Inflammatory macrophage treated with lipopolysaccharide for 4 hours (primary cell): ENCODE measurements at regions not wholly inside any gene's neighbourhood (a gene's known extent, or its start where the extent isn't known, plus 50 kb on each side); places are given as distances from the start of the nearest gene placed in this dataset.

Experiments
- DNase-seq: peaks from one replicate; pipeline ENCODE4 v3.0.0-alpha.2; 2020

DNA sequence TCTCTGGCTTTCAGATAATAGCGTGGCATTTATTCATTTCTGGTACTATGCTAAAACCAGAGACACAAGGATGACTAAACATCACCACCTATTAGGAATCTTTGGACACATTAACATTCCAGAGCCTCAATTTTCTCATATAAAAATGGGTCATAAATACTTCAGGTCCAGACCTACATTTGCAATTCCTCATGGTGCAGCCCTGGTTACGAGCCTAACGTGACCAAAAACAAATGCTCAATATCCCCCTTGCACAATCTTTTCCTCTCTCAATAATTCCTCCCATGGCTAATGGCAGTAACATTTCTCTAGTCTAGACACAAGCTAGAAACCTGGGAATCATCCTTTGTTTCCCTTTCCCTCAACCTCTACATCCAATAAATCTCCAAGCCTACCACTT is 112.8 kb upstream of the NABP1 start:
- peak; percentile 11 for DNase-seq

DNA sequence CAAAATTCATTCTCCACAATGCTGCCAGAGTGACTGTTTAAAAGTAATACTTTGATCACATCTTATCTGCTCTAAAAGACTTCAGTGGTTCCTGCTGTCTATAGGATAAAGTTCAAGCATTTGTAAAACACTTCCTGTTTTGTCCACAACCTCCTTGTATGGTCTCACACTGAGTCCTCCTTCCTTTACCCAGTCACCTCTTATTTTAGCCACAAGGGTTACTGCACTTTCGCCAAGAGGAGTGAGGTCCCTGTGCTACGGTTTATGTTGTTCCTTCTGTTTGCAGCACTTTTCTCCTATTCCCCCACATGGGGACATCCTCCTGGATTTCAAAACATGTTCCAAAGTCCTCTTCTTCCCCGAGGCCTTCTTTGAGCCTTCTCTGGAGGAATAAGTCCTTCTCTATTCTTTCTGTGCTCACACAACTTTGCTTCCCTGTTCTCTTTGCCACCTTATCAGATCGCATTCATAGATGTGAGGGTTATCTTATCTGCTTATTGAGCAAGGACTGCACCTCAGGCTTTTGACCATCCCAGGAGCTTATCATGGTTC is 112.2 kb upstream of the NABP1 start:
- peak; percentile 76 for DNase-seq

DNA sequence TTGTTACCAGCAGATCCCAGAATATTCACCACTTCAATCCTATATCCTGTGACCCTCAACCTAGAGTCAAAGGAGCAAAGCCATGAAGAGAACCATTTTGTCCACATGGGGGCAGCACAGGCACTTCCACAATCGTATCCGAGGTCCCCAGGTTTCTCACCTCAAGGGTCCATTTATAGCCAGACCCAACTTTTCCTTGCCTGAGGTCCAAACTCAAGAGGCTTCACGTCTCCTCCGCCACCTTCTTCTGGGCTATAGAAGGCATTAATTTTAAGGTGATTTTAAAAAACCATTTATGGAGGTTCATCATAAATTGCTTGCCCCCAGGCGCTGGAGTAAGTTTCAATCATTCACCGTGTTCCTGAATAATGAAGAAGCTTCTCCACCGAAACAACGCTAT is 111.6 kb upstream of the NABP1 start:
- DNase-seq = peak; percentile 79

DNA sequence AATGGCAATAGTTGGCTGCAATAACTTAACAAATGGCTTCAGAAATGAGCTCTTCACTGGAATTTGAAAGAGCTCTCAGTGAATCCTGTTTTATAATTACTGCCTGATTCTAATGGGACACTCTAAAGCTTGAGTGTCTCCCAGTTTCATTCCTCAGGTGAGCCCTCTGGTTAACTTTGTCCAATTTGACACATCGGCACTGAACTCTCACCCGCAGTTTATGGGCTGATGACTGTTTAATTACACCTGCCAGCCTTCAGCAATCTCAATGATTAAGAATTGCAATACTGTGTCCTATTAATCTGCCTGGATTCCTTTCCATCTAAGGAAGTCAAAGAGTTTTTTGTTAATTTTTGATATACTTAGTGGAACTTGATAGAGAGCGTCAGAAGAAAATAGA is 110.7 kb upstream of the NABP1 start:
- no peak for DNase-seq

DNA sequence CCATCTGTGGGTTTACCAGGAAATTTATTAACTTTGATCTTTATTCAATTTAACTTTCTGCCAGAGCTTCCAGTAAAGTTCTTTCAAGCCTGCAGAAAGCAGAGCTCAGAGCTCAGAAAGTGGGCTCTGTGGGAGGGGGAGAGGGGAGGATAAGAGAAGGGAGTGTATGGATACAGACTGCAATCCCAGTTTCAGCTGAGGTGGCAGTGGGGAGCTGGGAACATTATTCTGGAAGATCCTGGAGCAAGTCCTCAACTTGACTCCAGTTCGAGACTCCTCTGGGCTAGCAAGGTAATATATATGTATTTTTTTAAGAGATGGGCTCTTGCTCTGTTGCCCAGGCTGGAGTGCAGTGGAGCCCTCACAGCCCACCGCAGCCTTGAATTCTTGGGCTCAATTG is 108.9 kb upstream of the NABP1 start:
- no peak for DNase-seq

DNA sequence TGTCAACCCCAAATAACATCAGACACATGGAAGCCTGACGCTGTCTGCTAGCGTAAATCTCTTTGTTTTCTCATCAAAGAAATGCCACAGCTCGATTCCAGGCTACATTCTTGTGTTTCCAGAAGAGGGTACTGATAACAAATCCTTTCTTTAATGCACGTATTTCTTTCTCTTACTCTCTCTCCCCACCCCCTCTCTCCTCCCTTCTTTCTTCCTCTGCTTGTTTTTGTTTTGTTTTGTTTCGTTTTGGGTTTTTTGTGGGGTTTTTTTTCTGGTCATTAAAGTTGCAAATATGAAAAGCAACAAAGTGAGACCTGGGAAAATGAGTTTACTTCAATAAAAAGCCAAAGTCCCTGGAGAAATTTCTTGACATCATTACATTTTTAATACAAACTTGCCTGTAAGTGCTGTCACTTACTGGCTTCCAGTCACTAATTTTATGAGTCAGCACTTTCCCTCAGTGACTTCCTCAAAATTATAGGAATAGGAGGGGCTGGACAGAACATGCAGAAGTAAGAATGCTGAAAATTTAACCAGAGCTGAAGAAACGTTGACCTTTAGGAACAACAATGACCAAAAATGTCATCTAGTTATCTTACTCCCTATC is 106.7 kb upstream of the NABP1 start:
- peak; percentile 96 for DNase-seq

DNA sequence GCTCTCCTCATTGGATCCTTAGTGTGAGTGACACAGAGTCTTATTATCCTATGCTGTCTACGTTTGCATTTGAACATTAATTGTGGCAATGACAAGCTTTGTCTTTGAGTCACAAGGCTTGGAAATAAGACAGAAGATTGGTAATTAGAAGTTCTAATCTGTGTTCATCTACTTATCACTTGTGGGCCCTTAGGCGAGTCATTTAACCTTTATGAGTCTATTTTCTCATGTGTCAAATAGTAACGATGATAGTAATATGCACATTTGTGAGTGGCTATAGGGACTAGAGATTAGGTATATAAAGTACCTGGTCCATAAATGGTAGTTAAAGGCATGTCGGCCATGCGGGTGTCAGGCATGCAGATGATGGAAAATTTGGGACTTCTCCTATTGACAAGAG is 105.6 kb upstream of the NABP1 start:
- no peak for DNase-seq

DNA sequence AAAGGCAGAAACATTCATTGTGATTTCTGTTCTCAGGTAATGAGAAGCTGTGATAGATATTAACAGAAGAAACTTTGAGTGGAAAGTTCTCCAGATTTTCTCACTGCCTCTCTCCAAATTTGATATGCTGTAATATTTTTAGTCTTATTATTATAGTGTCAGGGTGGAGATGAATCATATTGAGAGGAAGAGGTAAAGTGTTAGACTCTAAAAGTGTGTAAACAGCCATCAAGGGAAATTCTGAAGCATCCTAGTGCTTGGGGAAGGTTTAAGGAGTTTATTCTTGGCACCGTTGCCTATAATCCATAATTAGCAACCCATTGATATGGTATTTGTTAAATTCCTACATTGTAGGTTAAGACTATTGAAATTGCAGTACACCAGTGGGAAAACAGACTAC is 104.7 kb upstream of the NABP1 start:
- no peak for DNase-seq

DNA sequence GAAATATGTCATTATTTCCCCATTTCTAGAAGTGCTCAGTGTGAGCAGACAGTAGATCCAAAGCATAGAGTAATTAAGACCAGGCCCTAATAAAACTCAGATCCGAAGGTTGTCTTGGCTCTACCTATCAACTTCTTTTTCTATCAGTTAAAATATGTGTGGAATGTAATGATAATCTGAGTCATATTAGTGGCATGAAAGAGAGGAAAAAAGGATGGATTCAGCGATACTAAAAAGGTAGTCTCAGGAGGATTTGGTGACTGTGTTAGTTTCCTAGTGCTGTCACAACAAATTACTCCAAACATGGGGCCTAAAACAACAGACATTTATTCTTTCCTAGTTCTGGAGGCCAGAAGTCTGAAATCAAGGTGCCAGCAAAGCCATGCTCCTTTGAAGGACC is 103.7 kb upstream of the NABP1 start:
- DNase-seq = no peak

DNA sequence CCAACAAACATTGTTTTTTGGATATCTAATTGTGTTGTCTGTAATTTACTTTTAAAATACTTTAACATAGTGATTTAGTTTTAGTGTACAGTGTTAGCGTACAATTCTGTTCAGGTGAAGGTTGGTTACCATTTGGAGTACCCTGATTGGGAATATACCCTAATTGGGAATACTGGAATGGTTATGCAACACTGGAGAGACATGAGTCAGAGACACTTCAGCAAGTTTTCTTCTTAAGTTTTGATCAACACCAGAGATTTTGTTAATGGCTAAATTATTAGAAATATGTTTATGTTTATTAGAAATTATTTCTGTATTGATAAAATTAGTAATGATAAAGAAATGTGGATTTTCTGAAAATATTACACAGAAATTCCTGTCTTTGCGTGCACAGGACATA is 100.3 kb upstream of the NABP1 start:
- DNase-seq = no peak

DNA sequence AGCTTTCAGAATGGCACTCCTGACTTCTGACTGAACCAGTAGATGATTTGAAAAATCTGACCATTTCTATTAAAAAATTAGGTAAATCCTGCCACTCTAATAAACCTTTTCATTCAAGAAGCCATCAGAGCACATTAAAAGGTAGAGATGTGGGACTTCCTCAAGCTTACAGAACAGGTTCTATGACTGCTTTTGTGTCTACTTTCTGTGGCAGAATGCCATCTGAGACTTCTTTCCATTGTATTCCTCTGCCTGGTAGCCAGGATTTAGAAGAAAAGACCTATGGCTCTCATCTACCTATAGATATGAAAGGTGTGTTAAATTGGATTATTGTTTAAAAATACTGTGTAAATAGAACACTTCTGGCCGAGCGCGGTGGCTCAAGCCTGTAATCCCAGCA is 99.9 kb upstream of the NABP1 start:
- no peak for DNase-seq

DNA sequence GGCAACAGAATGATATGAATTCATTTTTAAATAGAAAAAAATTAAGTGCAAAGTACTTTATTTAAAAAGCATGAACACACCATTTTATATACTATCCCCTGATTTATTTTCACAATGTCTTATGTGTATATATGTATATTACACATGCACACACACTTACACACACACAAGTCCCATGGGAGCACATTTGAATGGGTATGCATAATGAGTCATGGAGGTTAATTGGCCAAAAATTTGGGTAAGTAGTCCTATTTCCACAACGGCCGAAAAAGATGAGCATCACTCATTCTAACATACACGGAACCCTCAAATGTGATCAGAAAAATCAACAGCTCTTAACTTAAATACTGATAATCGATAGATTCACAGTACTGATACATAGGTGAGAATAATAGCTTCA is 97.4 kb upstream of the NABP1 start:
- DNase-seq = no peak

DNA sequence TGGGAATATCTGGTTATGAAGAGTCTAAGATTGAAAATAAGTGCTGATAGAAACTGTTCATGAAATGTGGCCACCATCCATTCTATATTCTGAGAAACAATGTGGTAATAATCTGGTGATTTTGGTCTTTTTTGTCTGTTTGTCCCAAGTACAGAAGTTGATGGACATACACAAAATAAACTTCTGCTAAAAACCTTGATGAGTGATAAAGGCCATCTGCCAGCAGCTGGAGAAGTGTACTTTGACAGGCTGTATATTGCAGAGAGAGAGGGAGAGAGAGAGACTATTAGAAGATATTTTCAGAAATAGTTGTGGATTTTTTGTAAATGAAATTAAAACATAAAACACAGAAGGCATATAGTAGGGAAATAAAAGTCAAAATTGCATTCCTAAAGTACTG is 96.9 kb upstream of the NABP1 start:
- DNase-seq = no peak

DNA sequence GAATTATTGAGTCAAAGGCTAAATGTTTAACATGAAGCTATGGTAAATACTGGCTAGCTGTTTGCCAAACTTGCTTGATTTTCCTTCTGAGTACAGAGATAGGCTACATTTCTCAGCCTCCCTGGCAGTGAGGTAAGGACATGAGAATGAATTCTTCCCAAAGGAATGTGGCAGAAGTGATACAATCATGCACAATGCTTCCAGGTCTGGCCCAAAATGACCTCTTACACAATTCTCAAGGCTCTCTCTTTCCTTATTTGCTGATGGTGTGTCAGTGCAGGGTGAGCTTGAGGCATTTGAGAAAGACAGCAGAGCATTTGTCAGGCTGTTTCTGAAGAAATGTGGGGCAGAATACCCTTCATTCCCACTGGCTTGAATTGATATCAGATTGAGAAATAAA is 95.6 kb upstream of the NABP1 start:
- DNase-seq = no peak

DNA sequence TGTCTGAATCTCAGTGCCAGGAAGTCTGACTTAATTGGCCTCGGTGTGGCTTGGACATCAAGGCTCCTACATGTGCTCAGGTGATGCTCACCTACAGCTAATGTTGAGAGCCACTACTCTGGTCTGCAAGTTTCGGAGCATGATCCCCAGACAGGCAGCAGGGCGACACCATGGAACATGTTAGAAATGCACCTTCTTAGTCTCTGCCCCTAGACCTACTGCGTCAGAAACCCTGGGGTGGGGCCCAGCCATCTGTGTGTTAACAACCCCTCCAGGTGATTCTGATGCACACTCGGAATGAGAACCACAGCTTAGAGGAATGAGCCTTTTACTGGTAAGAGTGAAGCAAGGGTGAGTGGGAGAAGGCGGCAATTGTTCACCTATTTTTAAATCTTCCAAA is 86.9 kb upstream of the NABP1 start:
- no peak for DNase-seq

DNA sequence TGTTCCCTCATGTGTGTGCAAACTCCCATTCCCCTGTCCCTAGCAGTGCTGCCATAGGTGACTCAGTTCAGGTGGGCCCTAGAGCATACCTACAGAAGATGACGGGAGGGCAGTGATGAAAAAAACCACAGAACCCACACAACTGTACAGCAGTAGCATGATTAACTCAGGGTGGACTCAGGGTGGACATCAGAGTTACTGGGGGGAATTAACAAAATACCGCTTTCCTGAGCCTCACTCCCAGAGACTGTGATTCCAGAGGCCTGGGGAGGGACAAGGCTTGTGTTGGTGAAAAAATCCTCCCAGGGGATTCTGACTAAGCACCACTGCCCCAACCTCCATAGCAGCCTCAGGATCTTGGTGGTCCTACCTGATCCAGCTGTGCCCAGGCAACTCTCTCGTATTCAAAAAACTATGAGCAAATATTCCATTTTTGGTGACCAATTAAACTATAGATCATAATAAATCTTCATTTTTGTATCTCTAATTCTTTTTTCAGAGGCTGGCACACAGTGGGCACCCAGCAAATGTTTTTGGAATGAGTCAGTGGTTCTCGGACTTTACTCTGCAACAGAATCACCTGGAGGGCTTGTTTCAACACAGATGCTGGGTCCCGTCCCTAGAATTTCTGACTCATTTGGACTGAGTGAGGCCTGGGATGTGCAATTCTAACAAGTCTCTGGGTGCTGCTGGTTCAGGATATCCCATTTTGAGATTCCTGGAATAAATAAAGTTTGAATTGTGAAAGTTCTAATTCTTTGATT is 84.1 kb upstream of the NABP1 start:
- DNase-seq = no peak

DNA sequence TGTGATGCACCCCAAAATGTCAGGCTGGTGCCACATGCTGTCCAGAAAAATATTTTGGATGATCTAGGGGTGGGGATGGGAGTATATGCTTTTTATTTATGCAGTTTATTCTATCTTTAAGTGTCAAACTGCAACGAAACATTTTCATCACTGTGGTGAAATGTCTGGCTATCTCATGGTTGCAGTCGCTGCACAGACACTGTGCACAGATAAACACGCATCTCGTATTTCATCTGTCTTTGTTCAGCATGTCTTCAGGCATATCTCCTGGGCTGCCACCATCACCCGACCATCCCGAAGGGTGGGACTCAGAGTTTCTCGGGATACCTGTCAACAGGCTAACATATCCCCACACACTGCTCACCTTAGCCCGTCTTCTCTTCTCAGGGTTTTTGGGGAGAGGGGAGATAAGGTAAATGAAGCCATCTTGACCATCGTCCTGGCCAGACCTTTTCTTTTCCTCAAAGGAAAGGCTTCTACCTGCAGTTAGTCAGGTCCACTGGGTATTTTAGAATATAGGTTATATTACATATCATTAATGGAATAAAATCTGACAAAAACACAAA is 80.7 kb upstream of the NABP1 start:
- no peak for DNase-seq

DNA sequence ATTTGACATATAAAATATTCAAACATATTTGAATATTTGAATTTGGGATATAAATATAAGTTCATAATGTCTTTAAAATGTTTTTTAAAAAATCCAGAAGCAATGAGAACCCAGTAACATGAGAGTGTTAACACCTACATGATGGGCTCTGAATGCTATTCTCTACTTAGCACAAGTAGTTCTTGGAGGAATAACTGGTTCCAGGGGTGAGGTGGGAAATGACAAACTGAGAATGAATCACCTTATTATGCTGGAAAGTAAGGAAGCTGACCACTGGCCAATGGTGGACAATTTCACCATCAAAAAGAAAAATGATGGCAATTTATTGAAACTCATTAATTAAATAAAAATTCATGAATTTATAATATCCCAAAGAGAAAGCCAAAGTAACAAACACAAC is 79.6 kb upstream of the NABP1 start:
- no peak for DNase-seq

DNA sequence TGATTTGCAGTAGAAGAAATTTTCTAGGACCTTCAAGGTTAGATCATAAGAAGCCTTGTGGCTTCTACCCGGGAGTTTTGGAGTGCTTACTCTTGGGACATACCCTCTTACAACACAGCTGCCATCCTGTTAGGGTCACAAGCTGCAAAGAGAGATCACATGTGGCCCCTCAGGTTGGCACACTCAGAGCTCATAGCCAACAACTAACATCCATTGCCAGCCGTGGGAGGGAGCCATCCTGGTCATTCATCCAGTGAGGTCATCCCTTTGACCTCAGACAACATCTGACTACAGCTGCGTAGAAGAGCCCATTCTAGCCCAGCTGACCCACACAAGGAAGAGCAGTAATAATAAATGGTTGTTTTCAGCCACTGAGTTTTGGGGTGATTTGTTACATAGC is 76.9 kb upstream of the NABP1 start:
- peak; percentile 98 for DNase-seq

DNA sequence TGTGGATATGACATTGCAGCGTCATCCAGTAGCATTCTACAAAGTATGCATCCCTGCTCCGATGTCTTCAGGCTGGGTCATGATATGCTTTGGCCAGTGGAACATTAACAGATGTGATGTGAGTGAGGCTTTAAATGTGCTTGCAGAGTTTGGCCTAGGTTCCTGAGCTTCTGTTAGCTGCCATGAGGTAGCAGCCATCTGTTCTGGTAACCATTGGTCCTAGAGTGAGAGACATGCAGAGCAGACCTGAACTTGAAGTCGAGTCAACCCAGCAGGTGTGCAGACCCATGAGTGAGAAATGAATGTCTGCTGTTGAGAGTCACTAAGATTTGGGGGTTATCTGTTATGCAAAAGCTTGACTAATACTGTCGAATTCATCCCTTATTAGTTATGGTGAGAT is 73.8 kb upstream of the NABP1 start:
- DNase-seq = no peak

DNA sequence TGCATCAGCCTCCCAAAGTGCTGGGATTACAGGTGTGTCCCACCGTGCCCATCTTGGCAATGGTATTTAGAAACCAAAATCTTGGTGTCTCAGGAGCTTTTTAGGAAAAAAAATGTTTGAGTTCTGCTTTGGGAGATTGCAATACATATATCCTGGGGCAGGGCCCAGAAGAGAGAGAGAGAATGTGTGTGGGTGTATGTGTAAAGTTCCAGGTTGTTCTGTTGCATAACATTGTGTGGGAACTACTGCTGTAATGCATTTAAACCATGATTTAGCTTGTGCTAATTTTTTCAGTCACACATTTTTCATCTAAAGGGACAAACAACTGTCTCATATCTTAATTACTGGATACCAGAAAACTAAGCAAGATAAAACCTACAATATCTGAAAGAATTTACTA is 70.8 kb upstream of the NABP1 start:
- DNase-seq = peak; percentile 77

DNA sequence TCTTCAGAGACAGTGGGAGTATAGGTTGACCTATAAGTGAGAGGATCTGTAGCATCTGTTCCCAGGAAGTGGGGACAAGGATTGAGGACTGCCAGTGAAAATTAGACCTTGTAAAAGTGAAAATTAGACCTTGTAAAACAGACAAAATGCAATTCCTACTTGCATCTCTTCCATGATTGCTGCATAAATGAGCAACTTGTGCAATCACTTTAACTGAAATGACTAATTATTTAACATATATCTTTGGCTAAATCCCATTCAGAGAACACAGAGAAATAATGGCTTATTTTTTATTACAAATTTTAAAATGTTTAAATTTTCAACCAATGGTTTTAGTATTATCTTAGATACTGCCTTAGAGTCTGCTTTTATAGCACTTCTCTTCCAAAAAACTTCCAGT is 67.2 kb upstream of the NABP1 start:
- DNase-seq = peak; percentile 79

DNA sequence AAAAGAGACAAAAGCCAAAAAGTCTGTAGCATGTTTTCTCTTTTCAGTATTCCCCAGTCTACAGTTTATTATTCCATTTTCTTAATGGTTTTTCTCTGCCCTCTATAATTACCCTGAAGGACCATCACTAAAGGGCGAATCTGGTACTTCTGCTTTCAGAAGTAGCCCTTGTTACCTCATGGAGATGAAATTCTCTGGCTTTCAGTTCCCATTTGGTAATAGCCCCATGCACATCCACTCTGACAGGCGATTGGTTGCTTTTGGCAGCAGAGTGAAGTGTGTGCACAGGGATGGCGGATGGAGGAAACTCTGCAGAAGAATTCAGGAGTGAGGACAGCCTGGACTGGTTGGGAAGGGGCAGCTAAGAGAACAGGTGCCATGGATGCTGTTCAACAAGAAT is 66.3 kb upstream of the NABP1 start:
- DNase-seq = peak; percentile 96

DNA sequence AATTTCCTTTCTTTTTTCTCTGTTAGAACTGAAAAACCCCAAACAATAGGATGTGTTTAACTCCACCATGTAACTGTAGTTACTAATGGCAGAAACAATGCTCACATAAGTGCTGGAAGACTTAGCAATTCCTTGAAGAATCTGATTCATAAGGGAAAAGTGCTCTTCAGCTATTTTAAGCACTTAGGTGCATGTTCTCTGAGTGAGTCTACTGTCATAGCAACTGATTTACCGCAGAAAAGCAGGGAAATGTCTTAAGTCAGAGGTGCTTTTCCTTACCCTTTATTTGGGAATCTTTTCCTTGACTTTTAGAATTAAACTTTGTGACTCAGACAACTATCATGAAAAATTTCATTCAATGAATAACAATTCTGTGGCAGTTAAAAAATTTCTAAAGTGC is 65.4 kb upstream of the NABP1 start:
- DNase-seq = no peak

DNA sequence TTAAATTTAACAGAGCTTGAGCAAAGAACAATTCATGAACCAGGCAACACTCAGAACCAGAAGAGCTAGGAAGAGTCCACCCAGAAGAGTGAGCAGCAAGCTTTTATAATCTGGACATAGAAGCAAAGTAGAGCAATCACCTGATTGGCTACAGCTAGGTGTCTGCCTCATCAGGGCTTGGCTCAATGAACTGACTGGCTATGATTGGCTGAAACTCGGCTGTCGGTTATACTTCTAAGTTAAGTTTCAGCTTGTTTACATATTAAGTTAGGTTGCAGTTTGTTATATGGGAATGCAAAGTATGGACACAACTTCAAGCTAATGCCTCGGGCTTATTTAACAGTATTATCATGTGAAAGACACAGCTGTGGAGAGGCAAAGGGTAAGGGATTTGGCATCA is 63.2 kb upstream of the NABP1 start:
- no peak for DNase-seq
